HG03108 (cell line): ENCODE measurements at regions not wholly inside any gene's neighbourhood (a gene's known extent, or its start where the extent isn't known, plus 50 kb on each side); places are given as distances from the start of the nearest gene placed in this dataset.

Source experiments
- ATAC-seq: cut with Tn5 transposase; IDR thresholded peaks from one replicate; pipeline ENCODE4 v1.9.1; 2021; ENCODE audit warnings: moderate library complexity; ENCODE audit not compliant: unreplicated experiment

GRCh38 chr5:32504329-32504988 lies 59.9 kb upstream of the ZFR start:
- ATAC-seq = no peak

GRCh38 chr5:32503261-32503660 lies 58.7 kb upstream of the ZFR start:
- ATAC-seq = no peak

- no peak for ATAC-seq
Measured at GRCh38 chr5:32501071-32502002, 56.8 kb upstream of the ZFR start.

GRCh38 chr5:32500181-32500580 lies 55.6 kb upstream of the ZFR start:
- no peak for ATAC-seq

DNA sequence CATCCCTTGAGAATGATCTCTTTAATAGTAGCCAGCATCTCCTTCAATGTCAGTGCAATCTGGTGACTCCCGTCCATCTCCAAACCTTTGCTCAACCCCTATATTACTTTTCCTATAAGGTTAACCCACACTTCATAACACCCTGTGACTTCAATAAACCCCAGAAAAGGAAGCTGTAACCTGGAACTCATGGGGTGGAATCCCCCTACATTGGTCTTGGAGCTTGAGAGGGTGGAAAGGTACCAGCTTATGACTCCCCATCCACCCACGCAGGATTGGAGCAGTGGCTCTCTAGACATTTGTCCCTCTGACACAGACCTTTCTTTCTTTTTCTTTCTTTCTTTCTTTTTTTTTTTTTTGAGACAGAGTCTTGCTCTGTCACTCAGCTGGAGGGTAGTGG lies 54.7 kb upstream of the ZFR start:
- ATAC-seq = no peak

DNA sequence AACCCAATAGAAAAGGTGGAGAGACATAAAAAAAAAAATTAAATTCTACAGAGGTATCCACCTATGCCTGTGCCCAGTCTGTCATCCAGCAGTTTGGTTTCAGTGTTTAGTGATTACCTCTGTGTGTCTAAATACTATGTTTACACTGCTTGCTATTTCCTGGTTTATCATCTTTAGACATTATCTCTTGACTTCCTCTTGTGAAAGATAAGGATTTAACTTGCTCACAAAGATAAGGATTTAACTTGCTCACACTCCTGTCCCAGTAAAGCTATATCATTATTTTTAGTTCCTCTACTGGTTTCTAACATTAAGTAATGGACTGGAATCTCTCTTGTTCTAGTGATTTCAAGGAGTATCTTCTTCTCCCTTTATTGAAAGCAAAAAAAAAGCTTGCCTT lies 53.9 kb upstream of the ZFR start:
- ATAC-seq = no peak

DNA sequence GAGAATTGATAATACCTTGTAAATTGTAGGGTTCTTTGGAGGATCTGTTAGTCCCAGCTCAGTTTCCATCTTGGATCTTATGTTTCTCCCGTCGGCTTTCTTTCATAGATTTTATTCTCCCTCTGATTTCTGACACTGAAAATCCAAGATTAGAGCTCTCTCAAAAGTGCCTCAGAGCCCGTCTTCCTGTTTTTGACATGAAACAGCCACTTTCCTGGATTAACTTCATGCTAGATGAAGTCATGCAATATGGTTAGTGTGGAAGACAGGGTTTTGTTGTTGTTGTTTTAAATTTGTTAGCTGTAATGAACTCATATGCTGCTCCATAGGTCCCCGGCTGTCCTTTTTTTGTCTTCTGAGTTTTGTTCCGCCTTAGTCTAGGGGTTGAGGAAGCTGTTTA lies 51.6 kb upstream of the ZFR start:
- no peak for ATAC-seq

- no peak for ATAC-seq
Measured at GRCh38 chr5:32494827-32495226, 50.3 kb upstream of the ZFR start.
